BJ (cell line): ENCODE measurements at regions not wholly inside any gene's neighbourhood (a gene's known extent, or its start where the extent isn't known, plus 50 kb on each side); places are given as distances from the start of the nearest gene placed in this dataset.

Source experiments
- CTCF ChIA-PET: fragments of 350-600 bp; formaldehyde crosslinking; extraction: SDS; loops from one replicate; lab custom pipeline; 2021; ENCODE audit warnings: antibody characterized with exemption, inconsistent platforms; lab: Yijun Ruan, JAX
- POLR2A ChIA-PET: fragments of 300-600 bp; sonication (Branson Sonifier 250); formaldehyde crosslinking; extraction: SDS; loops from one replicate; lab custom pipeline; 2021; ENCODE audit warnings: antibody characterized with exemption; lab: Charles Lee
- DNase-seq: peaks from one replicate; pipeline ENCODE4 v3.0.0-alpha.2; 2011; ENCODE audit warnings: low read depth
- H3K27me3 ChIP-seq: 2 replicates; pipeline ENCODE4 v1.6.0; 2011; ENCODE audit warnings: low read length; ENCODE audit not compliant: control insufficient read depth, insufficient read depth
- H3K36me3 ChIP-seq: 2 replicates; pipeline ENCODE4 v1.5.1; 2011; ENCODE audit warnings: low read length; ENCODE audit not compliant: control insufficient read depth, insufficient read depth
- H3K4me3 ChIP-seq: 2 replicates; pipeline ENCODE4 v1.5.1; 2011; ENCODE audit warnings: low read depth, mild to moderate bottlenecking, control low read depth, low read length
- CTCF ChIP-seq: IDR thresholded peaks from 2 replicates; pipeline ENCODE4 v1.5.1; 2011; ENCODE audit warnings: low read depth, mild to moderate bottlenecking, control low read depth, inconsistent platforms, low read length, moderate library complexity; ENCODE audit not compliant: insufficient read depth

DNA sequence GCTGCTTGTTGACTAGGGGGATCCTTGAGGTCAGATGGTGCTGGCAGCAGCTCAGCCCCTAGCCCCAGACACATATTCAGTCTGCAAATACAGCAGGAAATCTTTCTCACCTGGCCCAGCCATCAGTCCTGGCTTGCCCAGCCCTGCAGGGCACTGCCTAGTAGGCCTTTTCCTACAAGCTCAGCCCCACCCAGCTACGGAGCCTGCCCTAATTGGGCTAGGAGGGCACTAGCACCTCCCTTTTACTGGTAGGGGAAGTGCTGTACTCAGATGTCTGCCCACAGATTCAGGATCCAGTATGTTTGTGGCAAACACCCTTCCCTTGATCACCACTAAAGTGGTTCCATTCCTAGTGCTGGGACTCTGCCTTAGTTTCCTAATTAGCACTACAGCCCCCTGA, 257.1 kb upstream of the CADM1 start:
- H3K27me3 ChIP-seq: peaks cover 5% of the 10 kb centered on the region
- TF ChIP-seq CTCF: no peak
- ChIA-PET POLR2A (no interaction called here), CTCF (no interaction called here)
- no peak for DNase-seq
- no peak overlapping the region for H3K4me3 ChIP-seq
- H3K36me3 ChIP-seq: no peaks in the 10 kb centered on the region

GRCh38 chr11:115760461-115761320, 256.5 kb upstream of the CADM1 start:
- no peak for DNase-seq
- H3K27me3 ChIP-seq: peaks cover 5% of the 10 kb centered on the region
- ChIA-PET CTCF (no interaction called here), POLR2A (no interaction called here)
- peak overlapping the region; percentile 49 for H3K4me3 ChIP-seq
- no peaks in the 10 kb centered on the region for H3K36me3 ChIP-seq
- TF ChIP-seq CTCF: no peak

GRCh38 chr11:115759622-115760460, 255.6 kb upstream of the CADM1 start:
- POLR2A ChIA-PET: no interaction called here

GRCh38 chr11:115758011-115758410, 253.8 kb upstream of the CADM1 start:
- CTCF ChIA-PET: no interaction called here
- H3K4me3 ChIP-seq: no peak overlapping the region
- peaks cover 5% of the 10 kb centered on the region for H3K27me3 ChIP-seq
- POLR2A ChIA-PET: no interaction called here
- TF ChIP-seq CTCF: no peak
- no peak for DNase-seq
- no peaks in the 10 kb centered on the region for H3K36me3 ChIP-seq

More at GRCh38 chr11:115759622-115760460, 255.6 kb upstream of the CADM1 start:
- no peak for DNase-seq
- CTCF ChIA-PET: interaction anchor here (0.6 kb wide), 1 partner anchor 150 kb away, joined by 4 read pairs; no protein-coding TSS in a partner anchor
- TF ChIP-seq CTCF: no peak
- peak overlapping the region; percentile 49 for H3K4me3 ChIP-seq
- no peaks in the 10 kb centered on the region for H3K36me3 ChIP-seq
- H3K27me3 ChIP-seq: peaks cover 5% of the 10 kb centered on the region

- ChIA-PET CTCF (no interaction called here), POLR2A (no interaction called here)
- TF ChIP-seq CTCF: no peak
- H3K36me3 ChIP-seq: no peaks in the 10 kb centered on the region
- peaks cover 2% of the 10 kb centered on the region for H3K27me3 ChIP-seq
- no peak for DNase-seq
- H3K4me3 ChIP-seq: no peak overlapping the region
Observed at GRCh38 chr11:115751243-115752015, 247.2 kb upstream of the CADM1 start.
